LNCAP (cell line): ENCODE measurements at regions not wholly inside any gene's neighbourhood (a gene's known extent, or its start where the extent isn't known, plus 50 kb on each side); places are given as distances from the start of the nearest gene placed in this dataset.

Experiments
- CTCF ChIP-seq: fragments of 450-650 bp; IDR thresholded peaks from 2 replicates; pipeline ENCODE4 v1.5.1; 2017; ENCODE audit warnings: mild to moderate bottlenecking

DNA sequence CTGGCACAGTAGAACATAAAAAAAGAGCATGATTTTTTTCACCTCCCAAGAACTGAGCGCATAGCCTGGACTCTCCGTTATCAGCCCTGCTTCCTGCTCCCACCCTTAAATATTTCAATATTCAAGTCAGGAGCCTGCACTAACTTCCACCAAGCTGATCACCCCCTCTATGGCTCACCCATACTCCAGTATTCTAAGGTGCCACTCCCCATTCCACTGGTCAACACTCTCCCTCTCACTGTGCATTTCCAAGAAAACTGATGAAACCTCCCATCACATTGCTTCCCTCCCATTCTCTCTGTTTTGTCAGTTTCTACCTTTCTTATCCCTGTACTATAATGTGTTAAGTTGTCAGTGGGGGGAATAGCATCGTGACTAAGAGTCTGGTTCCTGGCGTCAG is 95.0 kb upstream of the C7orf33 start:
- no peak for TF ChIP-seq CTCF

- no peak for TF ChIP-seq CTCF
Measured at GRCh38 chr7:148500978-148501377, 89.6 kb upstream of the C7orf33 start.

GRCh38 chr7:148503900-148504487 is 86.6 kb upstream of the C7orf33 start:
- peak; percentile 83 for TF ChIP-seq CTCF

- TF ChIP-seq CTCF, result no peak
Measured at GRCh38 chr7:148505645-148506375, 84.8 kb upstream of the C7orf33 start.

DNA sequence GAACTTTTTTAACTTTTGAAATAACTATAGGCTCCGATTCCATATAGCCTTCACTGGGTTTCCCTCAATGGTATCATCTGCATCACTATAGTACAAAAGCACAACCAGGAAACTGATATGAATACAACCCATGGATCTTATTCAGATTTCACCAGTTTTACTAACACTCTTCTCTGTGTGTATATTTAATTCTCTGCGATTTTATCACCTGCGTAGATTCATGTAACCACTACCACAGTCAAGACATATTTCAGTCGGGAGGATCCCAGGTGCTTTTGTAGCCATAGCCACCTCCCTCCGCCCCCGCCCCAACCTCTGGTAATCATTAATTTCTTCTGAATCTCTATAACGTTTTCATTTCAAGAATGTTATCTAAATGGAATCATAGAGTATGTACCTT is 82.8 kb upstream of the C7orf33 start:
- no peak for TF ChIP-seq CTCF

GRCh38 chr7:148514236-148514635 is 76.3 kb upstream of the C7orf33 start:
- no peak for TF ChIP-seq CTCF

DNA sequence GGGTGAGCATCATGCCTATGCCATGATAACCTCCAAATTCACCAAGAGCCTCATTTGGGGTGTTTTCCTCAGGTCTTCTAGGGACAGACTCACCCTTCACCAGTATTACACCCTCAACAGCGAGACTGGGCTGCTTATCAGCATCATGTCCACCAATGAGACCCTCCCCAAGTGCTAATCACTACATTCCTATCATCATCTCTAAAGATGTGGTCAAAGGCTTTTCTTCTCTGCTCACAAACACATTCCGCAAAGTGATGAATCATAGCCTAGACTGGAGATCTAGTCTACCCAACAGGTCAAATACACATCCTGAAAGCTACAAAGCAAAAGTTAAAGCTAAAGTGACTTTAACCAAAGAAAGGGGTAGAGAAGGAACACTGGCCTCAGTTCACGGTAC is 75.3 kb upstream of the C7orf33 start:
- no peak for TF ChIP-seq CTCF
